PC-9 (cell line): ENCODE measurements at regions not wholly inside any gene's neighbourhood (a gene's known extent, or its start where the extent isn't known, plus 50 kb on each side); places are given as distances from the start of the nearest gene placed in this dataset.

Experiments used
- EZH2 ChIP-seq: fragments of 200-600 bp; sonication (generic); IDR thresholded peaks from 2 replicates; pipeline ENCODE4 v1.8.0; 2017; ENCODE audit warnings: antibody characterized with exemption, low read depth
- TF ChIP-seq, protein P1 (sequence below): fragments of 200-600 bp; sonication (generic); conservative IDR thresholded peaks from 2 replicates; pipeline ENCODE4 v1.6.1; 2017; ENCODE audit warnings: mixed run types, antibody characterized with exemption, mild to moderate bottlenecking, moderate library complexity

DNA sequence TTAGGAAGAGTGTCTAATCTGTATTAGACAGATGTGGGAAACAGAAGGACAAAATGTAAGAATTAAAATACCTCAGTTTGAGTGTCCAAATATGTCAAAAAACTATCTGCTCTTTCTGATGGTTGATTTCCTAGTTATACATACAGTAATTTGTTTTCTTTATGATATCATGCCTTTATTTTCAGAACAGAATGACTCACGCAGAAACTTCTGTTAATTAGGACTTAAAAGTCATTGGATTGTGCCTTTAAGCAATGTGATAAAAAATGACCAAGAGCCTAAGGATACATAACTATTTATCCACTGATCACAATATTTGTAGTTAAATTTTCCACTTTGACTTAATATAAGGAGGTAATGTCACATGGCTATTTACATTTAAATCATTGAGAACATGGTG lies 206.7 kb upstream of the PTPRZ1 start:
- TF ChIP-seq, protein P1, sequence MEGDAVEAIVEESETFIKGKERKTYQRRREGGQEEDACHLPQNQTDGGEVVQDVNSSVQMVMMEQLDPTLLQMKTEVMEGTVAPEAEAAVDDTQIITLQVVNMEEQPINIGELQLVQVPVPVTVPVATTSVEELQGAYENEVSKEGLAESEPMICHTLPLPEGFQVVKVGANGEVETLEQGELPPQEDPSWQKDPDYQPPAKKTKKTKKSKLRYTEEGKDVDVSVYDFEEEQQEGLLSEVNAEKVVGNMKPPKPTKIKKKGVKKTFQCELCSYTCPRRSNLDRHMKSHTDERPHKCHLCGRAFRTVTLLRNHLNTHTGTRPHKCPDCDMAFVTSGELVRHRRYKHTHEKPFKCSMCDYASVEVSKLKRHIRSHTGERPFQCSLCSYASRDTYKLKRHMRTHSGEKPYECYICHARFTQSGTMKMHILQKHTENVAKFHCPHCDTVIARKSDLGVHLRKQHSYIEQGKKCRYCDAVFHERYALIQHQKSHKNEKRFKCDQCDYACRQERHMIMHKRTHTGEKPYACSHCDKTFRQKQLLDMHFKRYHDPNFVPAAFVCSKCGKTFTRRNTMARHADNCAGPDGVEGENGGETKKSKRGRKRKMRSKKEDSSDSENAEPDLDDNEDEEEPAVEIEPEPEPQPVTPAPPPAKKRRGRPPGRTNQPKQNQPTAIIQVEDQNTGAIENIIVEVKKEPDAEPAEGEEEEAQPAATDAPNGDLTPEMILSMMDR = no peak
- TF ChIP-seq EZH2 = no peak
